ENCODE measurements at regions not wholly inside any gene's neighbourhood (a gene's known extent, or its start where the extent isn't known, plus 50 kb on each side); places are given as distances from the start of the nearest gene placed in this dataset.

DNA sequence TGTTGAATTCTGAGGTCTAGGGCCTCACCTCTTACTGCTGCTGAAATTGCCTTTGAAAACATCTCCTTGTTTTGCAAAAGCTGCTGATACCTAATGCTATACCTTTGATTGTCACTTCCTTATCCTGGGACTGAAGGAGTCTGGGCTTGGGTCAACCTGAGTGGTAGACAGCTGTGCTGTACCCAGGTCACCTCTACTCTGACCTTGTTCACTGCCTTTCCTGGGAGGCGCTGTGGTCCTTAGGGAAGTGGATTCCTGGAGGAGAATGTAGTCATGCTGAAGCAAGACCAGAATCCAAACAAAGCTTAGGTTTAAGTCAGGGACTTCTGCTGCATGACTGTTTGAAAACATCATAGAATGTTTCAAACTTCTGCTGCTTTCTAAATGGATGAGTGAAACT is 191.4 kb downstream of the SNAPC1 start:
- no peak for DNase-seq

GRCh38 chr14:61954306-61954705 is 192.1 kb downstream of the SNAPC1 start:
- no peak for DNase-seq

GRCh38 chr14:61956517-61956916 is 194.3 kb downstream of the SNAPC1 start:
- no peak for DNase-seq

DNA sequence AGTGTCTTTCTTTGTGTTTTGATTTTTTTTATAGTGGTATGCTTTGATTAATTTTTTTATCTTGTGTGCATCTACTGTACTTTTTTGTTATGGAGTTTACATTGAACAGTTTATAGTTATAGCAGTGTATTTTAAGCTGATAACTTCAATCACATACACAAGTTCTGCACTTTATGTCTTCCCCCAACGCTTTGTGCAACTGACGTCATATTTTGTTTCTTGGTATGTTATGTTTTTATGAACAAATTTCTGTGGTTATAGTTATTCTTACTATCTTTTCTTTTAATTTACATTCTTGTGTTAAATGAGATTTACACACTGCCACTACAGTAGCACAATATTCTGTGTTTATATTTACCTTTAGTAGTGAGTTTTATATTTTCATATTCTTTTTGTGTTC is 197.1 kb downstream of the SNAPC1 start:
- DNase-seq: no peak

DNA sequence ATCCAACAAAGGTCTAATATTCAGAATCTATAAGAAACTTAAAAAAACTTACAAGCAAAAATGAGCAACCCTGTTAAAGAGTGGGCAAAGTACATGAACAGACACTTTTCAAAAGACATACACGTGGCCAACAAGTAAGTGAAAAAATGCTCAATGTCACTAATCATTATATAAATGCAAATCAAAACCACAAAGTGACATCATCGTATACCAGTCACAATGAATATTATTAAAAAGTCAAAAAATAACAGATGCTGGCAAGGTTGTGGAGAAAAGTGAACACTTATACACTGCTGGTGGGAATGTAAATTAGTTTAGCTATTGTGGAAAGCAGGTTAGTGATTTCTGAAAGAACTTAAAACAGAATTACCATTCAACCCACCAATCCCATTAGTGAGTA is 199.1 kb downstream of the SNAPC1 start:
- no peak for DNase-seq

GRCh38 chr14:61963926-61964325 is 201.7 kb downstream of the SNAPC1 start:
- DNase-seq: no peak

DNA sequence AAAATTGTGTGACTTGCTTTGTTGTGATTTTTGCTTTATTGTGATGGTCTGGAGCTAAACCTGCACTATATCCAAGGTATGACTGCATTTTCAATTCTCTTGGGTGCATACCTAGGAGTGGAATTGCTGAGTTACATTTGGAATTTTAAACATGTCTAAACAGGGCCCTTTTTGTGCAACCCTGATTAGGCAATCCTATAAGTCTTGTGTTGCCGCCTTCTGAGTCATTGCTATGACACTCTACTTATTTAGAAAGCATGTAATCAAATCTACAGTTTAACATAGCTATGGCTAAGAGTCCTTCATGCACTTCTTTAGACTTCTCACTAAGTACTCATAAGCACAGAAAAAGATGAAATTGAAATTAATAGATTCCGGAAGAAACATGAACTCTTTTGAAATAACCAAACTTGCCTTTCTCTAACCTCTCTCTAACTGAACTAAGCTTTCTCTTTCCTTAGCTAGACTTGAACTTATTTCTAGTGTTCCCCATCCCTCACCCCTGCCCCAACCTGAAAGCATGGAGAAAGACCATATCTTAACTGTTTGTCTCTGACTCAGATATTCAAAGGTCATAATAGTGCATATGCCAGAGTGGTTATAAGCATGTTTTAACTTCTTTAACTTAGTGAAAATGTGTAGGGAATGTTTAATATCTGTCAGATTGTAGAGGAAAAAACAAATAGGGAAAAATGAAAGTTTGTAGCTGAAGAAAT is 203.0 kb downstream of the SNAPC1 start:
- no peak for DNase-seq

DNA sequence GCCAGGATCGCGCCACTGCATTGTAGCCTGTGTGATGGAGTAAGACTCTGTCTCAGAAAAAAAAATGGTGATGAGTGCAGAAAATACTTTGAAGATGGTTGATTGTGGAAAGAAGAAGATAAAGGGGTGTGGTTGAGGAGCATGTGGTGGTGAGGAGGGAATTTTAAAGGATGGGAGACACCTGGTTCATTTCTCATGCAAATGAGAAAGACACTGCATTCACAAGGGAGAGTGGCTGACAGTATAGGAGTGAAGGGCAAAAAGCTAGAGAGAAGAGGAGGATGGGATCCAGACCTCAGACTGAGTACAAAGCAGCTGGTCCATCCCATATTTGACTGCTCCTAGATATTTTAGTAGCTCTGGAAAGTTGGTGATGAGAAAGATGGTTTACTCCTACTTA is 206.0 kb downstream of the SNAPC1 start:
- no peak for DNase-seq

DNA sequence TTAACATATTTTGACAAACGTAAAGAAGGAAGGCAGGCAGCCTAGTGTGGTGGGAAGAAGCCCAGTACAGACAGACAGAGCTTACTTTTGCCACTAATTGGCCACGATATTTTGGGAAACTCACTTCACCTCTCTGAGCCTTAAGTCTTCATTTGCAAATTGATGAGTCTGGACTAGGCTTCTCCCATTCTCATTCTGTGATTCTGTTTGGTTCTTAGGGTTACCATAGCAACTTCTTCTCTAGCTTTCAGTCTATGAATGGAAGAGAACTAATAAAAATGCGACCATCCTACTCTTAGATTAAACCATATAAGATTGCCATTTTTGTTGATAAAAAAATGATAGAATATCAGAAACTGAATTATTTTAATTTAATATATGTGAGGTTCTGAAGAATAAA is 210.5 kb downstream of the SNAPC1 start:
- no peak for DNase-seq

GRCh38 chr14:61973981-61974380 is 211.8 kb downstream of the SNAPC1 start:
- no peak for DNase-seq

GRCh38 chr14:61977217-61977616 is 215.0 kb downstream of the SNAPC1 start:
- no peak for DNase-seq

GRCh38 chr14:61988240-61988639 is 226.0 kb downstream of the SNAPC1 start:
- no peak for DNase-seq

DNA sequence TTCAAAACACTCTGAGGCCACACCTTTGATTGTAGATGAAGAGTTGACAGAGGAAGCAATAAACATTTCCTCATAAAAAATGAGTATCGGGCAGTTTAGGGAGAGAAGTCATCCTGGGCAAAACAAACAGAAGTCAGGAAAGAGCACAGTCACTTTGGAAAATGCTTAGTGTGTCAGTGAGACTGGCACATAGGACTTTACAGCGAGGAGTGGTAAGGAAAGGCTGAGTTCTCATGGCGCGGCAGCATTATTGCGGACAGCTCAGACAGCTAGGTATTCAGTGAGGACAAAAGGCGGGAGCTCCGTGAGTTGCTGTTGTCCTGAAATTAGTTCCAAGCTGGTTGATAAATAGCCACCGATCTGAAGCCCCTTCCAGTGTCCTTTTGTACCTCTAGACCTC is 229.9 kb downstream of the SNAPC1 start:
- no peak for DNase-seq

DNA sequence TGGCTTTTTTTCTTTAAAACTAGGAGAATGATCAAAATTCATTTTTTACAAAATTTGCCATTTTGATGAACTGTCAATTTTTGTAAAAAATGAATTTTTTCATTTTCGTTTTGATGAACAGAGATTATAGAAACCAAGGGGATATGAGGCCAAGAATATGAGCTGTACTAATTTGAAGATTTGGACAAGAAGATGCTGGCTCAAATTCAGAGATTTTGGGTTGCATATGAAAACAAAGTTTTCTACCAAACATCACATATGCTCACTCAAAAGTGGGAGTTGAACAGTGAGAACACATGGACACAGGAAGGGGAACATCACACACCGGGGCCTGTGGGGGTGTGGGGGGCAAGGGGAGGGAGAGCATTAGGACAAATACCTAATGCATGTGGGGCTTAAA is 230.7 kb downstream of the SNAPC1 start:
- DNase-seq: no peak

DNA sequence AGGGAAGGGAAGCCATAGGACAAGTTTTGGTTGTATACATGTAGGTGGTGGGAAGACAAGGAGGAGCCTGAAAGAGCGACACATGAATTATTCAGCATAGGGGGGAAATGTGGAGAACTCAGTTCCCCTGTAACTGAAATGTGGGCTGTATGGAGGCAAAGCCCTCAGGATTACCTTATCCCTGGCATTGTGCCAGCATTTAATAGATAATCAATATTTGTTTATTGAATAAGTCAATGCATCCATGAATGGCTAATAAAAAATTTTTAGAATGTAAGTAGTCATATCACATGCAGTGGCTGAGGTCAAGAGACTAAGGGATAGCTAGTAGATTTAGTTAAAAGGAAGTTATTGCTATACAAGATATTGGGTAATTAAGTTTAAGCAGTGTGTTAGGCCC is 232.4 kb downstream of the SNAPC1 start:
- DNase-seq: no peak

DNA sequence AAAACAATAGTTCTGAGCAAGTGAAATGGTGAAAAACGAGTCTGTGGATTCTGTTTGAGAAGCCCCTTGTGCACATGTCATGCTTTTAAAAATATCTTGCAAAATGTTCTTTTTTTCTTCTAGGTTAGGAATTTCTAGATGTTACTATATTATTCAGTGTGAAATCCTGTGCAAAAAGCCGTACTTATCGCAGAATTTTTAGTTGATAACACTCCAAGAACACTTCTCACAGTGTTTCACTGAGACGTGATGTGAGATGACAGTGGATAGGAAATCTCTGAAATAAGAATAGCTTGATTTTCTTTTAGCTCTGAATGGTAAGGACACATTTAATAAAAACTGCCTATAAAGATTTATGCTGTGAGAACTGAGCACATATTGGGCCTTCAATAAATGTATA is 234.5 kb downstream of the SNAPC1 start:
- no peak for DNase-seq

GRCh38 chr14:61997161-61997560 is 234.9 kb downstream of the SNAPC1 start:
- DNase-seq: no peak

DNA sequence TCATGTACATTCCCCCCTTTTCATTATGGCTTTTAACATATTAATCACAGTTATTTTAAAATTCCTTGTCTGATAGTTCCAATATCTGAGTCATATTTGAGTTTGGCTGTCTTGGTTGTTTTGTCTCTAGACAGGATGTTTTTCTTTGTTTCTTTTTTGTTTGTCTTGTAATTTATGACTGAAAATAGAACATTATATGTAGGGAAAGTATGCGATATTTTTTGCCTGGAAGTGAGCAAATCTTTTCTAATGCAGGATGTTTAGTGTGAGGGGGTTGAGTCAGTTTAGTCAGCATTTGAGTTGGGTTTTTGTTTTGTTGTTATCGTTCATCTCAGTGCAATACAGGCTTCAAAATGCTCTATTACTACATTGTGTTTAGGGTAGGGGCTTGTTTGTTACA is 239.7 kb downstream of the SNAPC1 start:
- no peak for DNase-seq

DNA sequence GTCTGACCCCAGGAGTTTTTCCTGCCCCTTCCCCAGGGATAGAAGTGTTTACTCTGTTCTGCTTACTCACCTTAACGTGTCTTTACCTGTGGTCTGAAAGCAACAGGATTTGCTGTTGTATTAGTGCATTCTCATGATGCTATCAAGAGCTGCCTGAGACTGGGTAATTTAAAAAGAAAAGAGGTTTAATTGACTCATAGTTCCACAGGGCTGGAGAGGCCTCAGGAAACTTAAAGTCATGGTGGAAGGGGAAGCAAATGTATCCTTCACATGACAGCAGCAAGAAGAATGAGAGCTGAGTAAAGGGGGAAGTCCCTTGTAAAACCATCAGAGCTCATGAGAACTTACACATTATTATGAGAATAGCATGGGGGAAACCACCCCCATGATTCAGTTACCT is 240.4 kb downstream of the SNAPC1 start:
- no peak for DNase-seq

- DNase-seq: no peak
Measured at GRCh38 chr14:62003701-62004100, 241.5 kb downstream of the SNAPC1 start.

DNA sequence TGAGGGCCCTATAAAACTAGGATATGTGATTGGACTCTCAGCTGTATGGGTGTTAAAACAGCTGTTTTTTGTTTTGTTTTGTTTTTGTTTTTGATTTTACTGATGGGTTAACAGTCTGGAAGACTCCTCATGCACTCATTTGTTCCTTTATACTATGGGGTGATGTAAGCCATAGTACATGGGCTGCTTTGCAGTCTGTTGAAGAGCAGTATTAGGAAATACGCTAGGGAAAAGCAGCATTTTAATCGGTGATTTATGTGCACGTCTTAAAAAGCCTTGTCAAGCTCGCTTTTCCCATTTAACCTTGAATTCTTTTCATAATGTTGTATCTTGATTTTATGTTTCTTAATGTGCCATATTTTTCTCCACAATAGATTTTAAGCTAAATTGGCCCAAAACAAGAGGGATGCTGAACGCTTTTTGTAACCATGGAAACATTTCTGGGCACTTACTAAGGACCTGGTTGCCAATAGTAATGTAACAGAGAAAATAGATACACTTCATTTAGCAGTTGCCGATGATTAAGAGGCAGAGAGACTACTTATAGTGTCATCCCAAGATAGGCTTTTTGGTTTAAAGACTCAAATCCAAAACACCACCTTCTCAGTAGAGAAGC is 244.0 kb downstream of the SNAPC1 start:
- DNase-seq: no peak

GRCh38 chr14:62015243-62015642 is 253.0 kb downstream of the SNAPC1 start:
- DNase-seq: no peak

DNA sequence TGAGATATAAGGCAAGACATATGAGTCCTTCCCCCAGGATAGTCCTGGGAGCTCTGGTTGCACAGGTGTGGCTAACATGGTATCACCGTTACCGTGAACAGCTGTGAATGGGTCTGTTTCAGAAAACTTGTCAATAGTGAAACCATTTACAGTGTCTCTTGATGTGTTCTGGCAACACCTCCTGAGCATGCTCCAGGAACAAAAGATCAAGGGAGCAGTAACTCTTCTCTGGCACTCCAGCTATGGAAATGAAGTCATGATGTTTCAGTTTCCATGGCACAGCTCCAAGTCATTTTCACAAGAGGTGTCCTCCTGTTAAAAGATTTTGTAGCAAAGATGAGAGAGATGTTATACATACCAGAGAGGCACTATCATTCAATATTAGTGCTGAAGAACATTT is 253.7 kb downstream of the SNAPC1 start:
- no peak for DNase-seq

GRCh38 chr14:62017651-62018230 is 255.5 kb downstream of the SNAPC1 start:
- no peak for DNase-seq

- DNase-seq: no peak
Measured at GRCh38 chr14:62018606-62019005, 256.4 kb downstream of the SNAPC1 start.

All from activated CD4-positive, CD25-positive, alpha-beta regulatory T cell treated with anti-CD3 and anti-CD28 coated beads, Interleukin-2, amount 50 U/mL, for 72 hours (primary cell).